ENCODE measurements at regions not wholly inside any gene's neighbourhood (a gene's known extent, or its start where the extent isn't known, plus 50 kb on each side); places are given as distances from the start of the nearest gene placed in this dataset.

DNA sequence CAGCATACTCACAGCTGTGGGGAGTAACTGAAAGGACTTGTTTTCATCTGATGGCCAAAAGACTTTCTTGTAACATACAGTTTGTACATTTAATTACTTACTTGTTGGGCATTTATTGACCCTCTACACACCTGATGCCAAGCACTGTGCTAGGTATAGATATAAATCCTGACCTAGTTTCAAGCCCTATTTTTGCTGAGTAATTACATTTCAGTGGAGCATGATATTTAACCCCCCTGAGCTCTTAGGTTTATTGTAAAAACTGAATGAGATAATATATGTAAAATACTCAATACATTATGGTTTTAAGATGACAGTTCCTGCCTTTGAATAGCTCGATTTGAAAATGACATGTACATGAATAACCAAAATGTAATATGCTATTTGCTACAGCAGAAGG, 68.1 kb upstream of the SLC12A2 start:
- H4K20me1 ChIP-seq (ENCODE audit: control insufficient read depth, insufficient read depth, insufficient read length), result no peaks in the 10 kb centered on the region
- no peaks in the 10 kb centered on the region for H3K79me1 ChIP-seq (ENCODE audit: insufficient read depth, low read depth, low read length, poor library complexity, severe bottlenecking)
- no peak overlapping the region for H2AFZ ChIP-seq (ENCODE audit: low read length)
- no peak overlapping the region for H4K91ac ChIP-seq (ENCODE audit: insufficient read length, low read depth, low read length)
- H3K27me3 Mint-ChIP-seq (ENCODE audit: low read depth), result no peaks in the 10 kb centered on the region
- H3K23me2 ChIP-seq (ENCODE audit: insufficient read length, low read depth, low read length, poor library complexity, severe bottlenecking), result no peaks in the 10 kb centered on the region
- no peak overlapping the region; a peak in 1 of 7 replicates for H3K27ac Mint-ChIP-seq
- H2AK5ac ChIP-seq (ENCODE audit: insufficient read length, low read length), result no peak overlapping the region
- WGBS (ENCODE audit: extremely low coverage, insufficient read length, low lambda C conversion rate), result no CpG with 5 or more reads among the region's 1 CpG
- no peak overlapping the region for H2BK20ac ChIP-seq (ENCODE audit: low read depth, low read length, poor library complexity, severe bottlenecking)
- H2BK5ac ChIP-seq (ENCODE audit: insufficient read length, low read length), result no peak overlapping the region
- H3K14ac ChIP-seq (ENCODE audit: insufficient read depth, low read length), result no peak overlapping the region
- H3K4me3 Mint-ChIP-seq, result no peak overlapping the region
- H3K4me1 ChIP-seq (ENCODE audit: insufficient read depth, low read length), result no peaks in the 10 kb centered on the region; the same call in 1 of the 2 replicates
- no peak overlapping the region for H3K18ac ChIP-seq (ENCODE audit: insufficient read length, low read depth, low read length)
- no peaks in the 10 kb centered on the region for H3K36me3 Mint-ChIP-seq (ENCODE audit: insufficient read depth in 1 of 3, low read depth in 3 of 3)
- H3K4me1 Mint-ChIP-seq, result no peaks in the 10 kb centered on the region
- no peak overlapping the region for H3K4ac ChIP-seq (ENCODE audit: low read depth, low read length)
- H4K5ac ChIP-seq (ENCODE audit: insufficient read length, low read depth, low read length), result no peak overlapping the region
- TF ChIP-seq, protein P1, sequence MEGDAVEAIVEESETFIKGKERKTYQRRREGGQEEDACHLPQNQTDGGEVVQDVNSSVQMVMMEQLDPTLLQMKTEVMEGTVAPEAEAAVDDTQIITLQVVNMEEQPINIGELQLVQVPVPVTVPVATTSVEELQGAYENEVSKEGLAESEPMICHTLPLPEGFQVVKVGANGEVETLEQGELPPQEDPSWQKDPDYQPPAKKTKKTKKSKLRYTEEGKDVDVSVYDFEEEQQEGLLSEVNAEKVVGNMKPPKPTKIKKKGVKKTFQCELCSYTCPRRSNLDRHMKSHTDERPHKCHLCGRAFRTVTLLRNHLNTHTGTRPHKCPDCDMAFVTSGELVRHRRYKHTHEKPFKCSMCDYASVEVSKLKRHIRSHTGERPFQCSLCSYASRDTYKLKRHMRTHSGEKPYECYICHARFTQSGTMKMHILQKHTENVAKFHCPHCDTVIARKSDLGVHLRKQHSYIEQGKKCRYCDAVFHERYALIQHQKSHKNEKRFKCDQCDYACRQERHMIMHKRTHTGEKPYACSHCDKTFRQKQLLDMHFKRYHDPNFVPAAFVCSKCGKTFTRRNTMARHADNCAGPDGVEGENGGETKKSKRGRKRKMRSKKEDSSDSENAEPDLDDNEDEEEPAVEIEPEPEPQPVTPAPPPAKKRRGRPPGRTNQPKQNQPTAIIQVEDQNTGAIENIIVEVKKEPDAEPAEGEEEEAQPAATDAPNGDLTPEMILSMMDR (conservative IDR thresholded peaks at IDR 0.05), result no peak
- no peak overlapping the region for H3K27ac ChIP-seq (ENCODE audit: insufficient read length, low read depth, low read length)
- no peak overlapping the region for H2BK15ac ChIP-seq (ENCODE audit: low read depth, low read length)
- H3K27me3 ChIP-seq (ENCODE audit: insufficient read depth, low read length), result no peaks in the 10 kb centered on the region
- no peak overlapping the region for H2BK12ac ChIP-seq (ENCODE audit: insufficient read length, low read depth, low read length)
- no peak overlapping the region for H3K56ac ChIP-seq (ENCODE audit: insufficient read length, low read depth, low read length)
- H3K23ac ChIP-seq (ENCODE audit: insufficient read length, low read depth, low read length), result no peak overlapping the region
- no peaks in the 10 kb centered on the region for H3K79me2 ChIP-seq (ENCODE audit: insufficient read depth, low read length)
- no peaks in the 10 kb centered on the region for H3K9me3 Mint-ChIP-seq
- no peak overlapping the region for H3K9ac ChIP-seq (ENCODE audit: extremely low read depth, insufficient read length, low read length)
- H3K4me2 ChIP-seq (ENCODE audit: insufficient read depth, insufficient read length, low read length), result no peak overlapping the region
- H3K9me3 ChIP-seq (ENCODE audit: control insufficient read depth, low read depth, low read length), result no peaks in the 10 kb centered on the region
- no peak overlapping the region for H3T11ph ChIP-seq (ENCODE audit: low read length)
- no peak for DNase-seq
- H2BK120ac ChIP-seq (ENCODE audit: low read depth, low read length, poor library complexity, severe bottlenecking), result no peak overlapping the region
- no peak overlapping the region for H4K8ac ChIP-seq (replicated peaks; ENCODE audit: insufficient read length, low read depth, low read length)
